22Rv1 (cell line): ENCODE measurements at regions not wholly inside any gene's neighbourhood (a gene's known extent, or its start where the extent isn't known, plus 50 kb on each side); places are given as distances from the start of the nearest gene placed in this dataset.

Experiments used
- ZFX ChIP-seq: fragments of 450-650 bp; IDR thresholded peaks from 2 replicates; pipeline ENCODE4 v1.6.1; 2017; ENCODE audit warnings: antibody characterized with exemption, borderline replicate concordance
- TF ChIP-seq, protein P1 (sequence below): fragments of 450-650 bp; IDR thresholded peaks from 2 replicates; pipeline ENCODE4 v1.5.1; 2017; ENCODE audit warnings: mild to moderate bottlenecking

DNA sequence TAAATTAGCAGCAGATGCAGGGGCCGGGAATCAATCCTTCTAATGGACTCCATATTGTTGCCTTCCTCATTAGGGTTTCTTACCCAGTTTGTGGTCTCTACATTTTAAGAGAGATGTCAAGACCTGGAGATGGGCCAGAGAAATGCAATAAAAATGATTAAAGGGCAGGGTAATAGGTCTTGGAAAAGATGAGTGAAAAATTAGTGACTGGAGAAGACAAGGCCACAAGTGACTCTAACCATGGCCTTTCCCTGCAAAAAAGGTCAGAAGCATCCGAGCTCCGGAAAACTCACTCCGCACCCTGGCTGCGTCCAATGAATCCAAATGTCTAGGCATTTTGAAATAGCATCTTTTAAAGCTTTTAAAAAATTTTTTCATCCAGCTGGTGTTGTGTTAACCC is 152.8 kb downstream of the ARRDC4 start:
- TF ChIP-seq, protein P1, sequence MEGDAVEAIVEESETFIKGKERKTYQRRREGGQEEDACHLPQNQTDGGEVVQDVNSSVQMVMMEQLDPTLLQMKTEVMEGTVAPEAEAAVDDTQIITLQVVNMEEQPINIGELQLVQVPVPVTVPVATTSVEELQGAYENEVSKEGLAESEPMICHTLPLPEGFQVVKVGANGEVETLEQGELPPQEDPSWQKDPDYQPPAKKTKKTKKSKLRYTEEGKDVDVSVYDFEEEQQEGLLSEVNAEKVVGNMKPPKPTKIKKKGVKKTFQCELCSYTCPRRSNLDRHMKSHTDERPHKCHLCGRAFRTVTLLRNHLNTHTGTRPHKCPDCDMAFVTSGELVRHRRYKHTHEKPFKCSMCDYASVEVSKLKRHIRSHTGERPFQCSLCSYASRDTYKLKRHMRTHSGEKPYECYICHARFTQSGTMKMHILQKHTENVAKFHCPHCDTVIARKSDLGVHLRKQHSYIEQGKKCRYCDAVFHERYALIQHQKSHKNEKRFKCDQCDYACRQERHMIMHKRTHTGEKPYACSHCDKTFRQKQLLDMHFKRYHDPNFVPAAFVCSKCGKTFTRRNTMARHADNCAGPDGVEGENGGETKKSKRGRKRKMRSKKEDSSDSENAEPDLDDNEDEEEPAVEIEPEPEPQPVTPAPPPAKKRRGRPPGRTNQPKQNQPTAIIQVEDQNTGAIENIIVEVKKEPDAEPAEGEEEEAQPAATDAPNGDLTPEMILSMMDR = no peak
- no peak for TF ChIP-seq ZFX
